ENCODE measurements at regions not wholly inside any gene's neighbourhood (a gene's known extent, or its start where the extent isn't known, plus 50 kb on each side); places are given as distances from the start of the nearest gene placed in this dataset.
"Not testable (repeated sequence)": the region's sequence is repeated elsewhere in the genome, so short reads cannot be mapped to it uniquely, and the experiment has no call there.

GRCh38 chr4:72893354-72894066, 176.0 kb downstream of the COX18 start:
- Mint-ChIP-seq H3K27ac (no peak overlapping the region), H3K4me1 (no peaks in the 10 kb centered on the region), H3K9me3 (no peaks in the 10 kb centered on the region), H3K4me3 (no peak overlapping the region), H3K36me3 (ENCODE audit: low read depth) (no peaks in the 10 kb centered on the region), H3K27me3 (peaks cover 5% of the 10 kb centered on the region)
- ChIA-PET POLR2A (no interaction called here), CTCF (no interaction called here)
- no peak for DNase-seq

GRCh38 chr4:72888331-72888730, 181.2 kb downstream of the COX18 start:
- Mint-ChIP-seq H3K27ac (no peak overlapping the region), H3K4me1 (no peaks in the 10 kb centered on the region), H3K36me3 (ENCODE audit: low read depth) (no peaks in the 10 kb centered on the region), H3K9me3 (no peaks in the 10 kb centered on the region), H3K4me3 (no peak overlapping the region), H3K27me3 (peaks cover 3% of the 10 kb centered on the region)
- no peak for DNase-seq
- CTCF ChIA-PET, result no interaction called here
- POLR2A ChIA-PET, result no interaction called here

GRCh38 chr4:72887152-72887551, 182.4 kb downstream of the COX18 start:
- CTCF ChIA-PET, result no interaction called here
- POLR2A ChIA-PET, result no interaction called here
- no peaks in the 10 kb centered on the region for H3K9me3 Mint-ChIP-seq
- no peak overlapping the region for H3K4me3 Mint-ChIP-seq
- H3K27ac Mint-ChIP-seq, result no peak overlapping the region
- H3K36me3 Mint-ChIP-seq (ENCODE audit: low read depth), result no peaks in the 10 kb centered on the region
- DNase-seq, result no peak
- no peaks in the 10 kb centered on the region for H3K4me1 Mint-ChIP-seq
- H3K27me3 Mint-ChIP-seq, result peaks cover under 1% of the 10 kb centered on the region

- Mint-ChIP-seq H3K4me3 (no peak overlapping the region), H3K9me3 (no peaks in the 10 kb centered on the region), H3K27ac (no peak overlapping the region), H3K27me3 (no peaks in the 10 kb centered on the region), H3K4me1 (no peaks in the 10 kb centered on the region), H3K36me3 (ENCODE audit: low read depth) (no peaks in the 10 kb centered on the region)
- CTCF ChIA-PET, result no interaction called here
- DNase-seq, result no peak
- POLR2A ChIA-PET, result no interaction called here
Measured at GRCh38 chr4:72886602-72887001, 182.9 kb downstream of the COX18 start.

- H3K9me3 Mint-ChIP-seq, H3K4me1 Mint-ChIP-seq, H3K27ac Mint-ChIP-seq: not testable (repeated sequence)
Measured at GRCh38 chr4:72884225-72884624, 185.3 kb downstream of the COX18 start.

GRCh38 chr4:72876946-72877345, 192.6 kb downstream of the COX18 start:
- POLR2A ChIA-PET, result no interaction called here
- no peaks in the 10 kb centered on the region for H3K9me3 Mint-ChIP-seq
- no peaks in the 10 kb centered on the region for H3K27me3 Mint-ChIP-seq
- no peaks in the 10 kb centered on the region for H3K36me3 Mint-ChIP-seq (ENCODE audit: low read depth)
- H3K4me3 Mint-ChIP-seq, result no peak overlapping the region
- CTCF ChIA-PET, result interaction anchor here (0.6 kb wide), 1 partner anchor 108 kb away, joined by 3 read pairs; no protein-coding TSS in a partner anchor
- no peaks in the 10 kb centered on the region for H3K4me1 Mint-ChIP-seq
- no peak for DNase-seq
- H3K27ac Mint-ChIP-seq, result no peak overlapping the region

More at GRCh38 chr4:72884225-72884624, 185.3 kb downstream of the COX18 start:
- H3K27me3 Mint-ChIP-seq; CTCF ChIA-PET; POLR2A ChIA-PET; DNase-seq; H3K4me3 Mint-ChIP-seq; H3K36me3 Mint-ChIP-seq (ENCODE audit: low read depth): not testable (repeated sequence)

- Mint-ChIP-seq H3K4me3 (no peak overlapping the region), H3K4me1 (no peaks in the 10 kb centered on the region), H3K36me3 (ENCODE audit: low read depth) (no peaks in the 10 kb centered on the region), H3K27me3 (no peaks in the 10 kb centered on the region), H3K9me3 (no peaks in the 10 kb centered on the region), H3K27ac (no peak overlapping the region)
- CTCF ChIA-PET, result no interaction called here
- POLR2A ChIA-PET, result no interaction called here
- DNase-seq, result no peak
Measured at GRCh38 chr4:72875545-72875944, 194.0 kb downstream of the COX18 start.

GRCh38 chr4:72875138-72875537, 194.4 kb downstream of the COX18 start:
- Mint-ChIP-seq H3K9me3 (no peaks in the 10 kb centered on the region), H3K4me3 (no peak overlapping the region), H3K4me1 (no peaks in the 10 kb centered on the region), H3K27me3 (no peaks in the 10 kb centered on the region), H3K36me3 (ENCODE audit: low read depth) (no peaks in the 10 kb centered on the region), H3K27ac (no peak overlapping the region)
- ChIA-PET CTCF (no interaction called here), POLR2A (no interaction called here)
- no peak for DNase-seq

- ChIA-PET POLR2A (no interaction called here), CTCF (no interaction called here)
- DNase-seq, result no peak
- no peaks in the 10 kb centered on the region for H3K36me3 Mint-ChIP-seq (ENCODE audit: low read depth)
- H3K27me3 Mint-ChIP-seq, result no peaks in the 10 kb centered on the region
- peaks cover 3% of the 10 kb centered on the region for H3K9me3 Mint-ChIP-seq
- H3K4me1 Mint-ChIP-seq, result no peaks in the 10 kb centered on the region
- H3K27ac Mint-ChIP-seq, result no peak overlapping the region
- H3K4me3 Mint-ChIP-seq, result no peak overlapping the region
Measured at GRCh38 chr4:72864898-72865297, 204.6 kb downstream of the COX18 start.

GRCh38 chr4:72864277-72864676, 205.2 kb downstream of the COX18 start:
- H3K36me3 Mint-ChIP-seq (ENCODE audit: low read depth); CTCF ChIA-PET; DNase-seq; POLR2A ChIA-PET; H3K9me3 Mint-ChIP-seq; H3K4me1 Mint-ChIP-seq; H3K4me3 Mint-ChIP-seq; H3K27ac Mint-ChIP-seq; H3K27me3 Mint-ChIP-seq: not testable (repeated sequence)

- POLR2A ChIA-PET, result no interaction called here
- H3K9me3 Mint-ChIP-seq, result no peaks in the 10 kb centered on the region
- H3K4me3 Mint-ChIP-seq, result no peak overlapping the region
Measured at GRCh38 chr4:72860766-72861165, 208.8 kb downstream of the COX18 start.

GRCh38 chr4:72858328-72858727, 211.2 kb downstream of the COX18 start:
- Mint-ChIP-seq H3K4me1 (no peaks in the 10 kb centered on the region), H3K4me3 (no peak overlapping the region), H3K27ac (no peak overlapping the region), H3K9me3 (no peaks in the 10 kb centered on the region), H3K36me3 (ENCODE audit: low read depth) (no peaks in the 10 kb centered on the region), H3K27me3 (no peaks in the 10 kb centered on the region)
- POLR2A ChIA-PET, result no interaction called here
- CTCF ChIA-PET, result interaction anchor here (1.0 kb wide), 1 partner anchor 9 kb away, joined by 3 read pairs; no protein-coding TSS in a partner anchor
- DNase-seq, result no peak

More at GRCh38 chr4:72860766-72861165, 208.8 kb downstream of the COX18 start:
- no peaks in the 10 kb centered on the region for H3K36me3 Mint-ChIP-seq (ENCODE audit: low read depth)
- CTCF ChIA-PET, result no interaction called here
- H3K4me1 Mint-ChIP-seq, result no peaks in the 10 kb centered on the region
- no peak overlapping the region for H3K27ac Mint-ChIP-seq
- no peaks in the 10 kb centered on the region for H3K27me3 Mint-ChIP-seq
- no peak for DNase-seq

GRCh38 chr4:72857787-72858186, 211.7 kb downstream of the COX18 start:
- H3K27me3 Mint-ChIP-seq, result no peaks in the 10 kb centered on the region
- no peaks in the 10 kb centered on the region for H3K9me3 Mint-ChIP-seq
- H3K36me3 Mint-ChIP-seq (ENCODE audit: low read depth), result no peaks in the 10 kb centered on the region
- no peak overlapping the region for H3K4me3 Mint-ChIP-seq
- H3K4me1 Mint-ChIP-seq, result no peaks in the 10 kb centered on the region
- no peak overlapping the region for H3K27ac Mint-ChIP-seq
- POLR2A ChIA-PET, result no interaction called here
- DNase-seq, result no peak
- CTCF ChIA-PET, result interaction anchor here (1.0 kb wide), 1 partner anchor 9 kb away, joined by 3 read pairs; no protein-coding TSS in a partner anchor

- ChIA-PET POLR2A (no interaction called here), CTCF (no interaction called here)
- H3K27me3 Mint-ChIP-seq, result no peaks in the 10 kb centered on the region
- no peaks in the 10 kb centered on the region for H3K4me1 Mint-ChIP-seq
- no peak overlapping the region for H3K27ac Mint-ChIP-seq
- H3K4me3 Mint-ChIP-seq, result no peak overlapping the region
- no peaks in the 10 kb centered on the region for H3K9me3 Mint-ChIP-seq
- no peaks in the 10 kb centered on the region for H3K36me3 Mint-ChIP-seq (ENCODE audit: low read depth)
- no peak for DNase-seq
Measured at GRCh38 chr4:72857216-72857615, 212.3 kb downstream of the COX18 start.

Measured in activated CD4-positive, alpha-beta T cell treated with anti-CD3 and anti-CD28 coated beads, Interleukin-2, amount 10 ng/mL, durations not matched to agents 7 days and 5 days (primary cell).